Gastrocnemius medialis (tissue), 4 donors: ENCODE measurements at regions not wholly inside any gene's neighbourhood (a gene's known extent, or its start where the extent isn't known, plus 50 kb on each side); places are given as distances from the start of the nearest gene placed in this dataset.

Experiments
- ATAC-seq, 2 donors: fragments of 150-250 bp; one replicate each; pipeline ENCODE4 v1.9.1; 2016
- DNase-seq, 2 donors: peaks; one replicate each; pipeline ENCODE4 v3.0.0-alpha.2; 2019
- H3K27ac ChIP-seq, 4 donors: fragments of 200-600 bp; sonication (generic); 1 replicate in 1 of 4; 2 replicates in 3 of 4; pipeline ENCODE4 v1.5.1; 2016 to 2018; ENCODE audit warnings: mild to moderate bottlenecking in 2 of 4, moderate library complexity in 1 of 4
- H3K27me3 ChIP-seq, 3 donors: fragments of 200-600 bp; sonication (generic) in 2 of 3; 1 replicate in 1 of 3; 2 replicates in 2 of 3; pipeline versions ENCODE4 v1.5.1 to v1.6.0; 2016 to 2019; ENCODE audit warnings: mild to moderate bottlenecking in 1 of 3, moderate library complexity in 1 of 3
- H3K36me3 ChIP-seq, 2 donors: fragments of 200-600 bp; sonication (generic) in 1 of 2; one replicate each; pipeline ENCODE4 v1.5.1; 2017 to 2018
- H3K4me1 ChIP-seq, 2 donors: fragments of 200-600 bp; sonication (generic) in 1 of 2; one replicate each; pipeline ENCODE4 v1.5.1; 2016 to 2017; ENCODE audit warnings: mild to moderate bottlenecking in 2 of 2
- H3K4me3 ChIP-seq, 4 donors: fragments of 200-600 bp; sonication (generic) in 3 of 4; 1 replicate in 1 of 4; 2 replicates in 3 of 4; pipeline ENCODE4 v1.5.1; 2016 to 2019; ENCODE audit warnings: mild to moderate bottlenecking in 2 of 4
- H3K9me3 ChIP-seq, 3 donors: fragments of 200-600 bp; sonication (generic) in 2 of 3; 1 replicate in 1 of 3; 2 replicates in 2 of 3; pipeline ENCODE4 v1.5.1; 2016 to 2019
- CTCF ChIP-seq, 5 experiments: fragments of 450-650 bp in 3 of 5; fragments of 200-600 bp in 2 of 5; sonication (generic) in 2 of 5; IDR thresholded peaks in 4 of 5; conservative IDR thresholded peaks in 1 of 5; 1 replicate in 4 of 5; 2 replicates in 1 of 5; pipeline ENCODE4 v1.5.1; 2016 to 2019; ENCODE audit warnings: antibody characterized with exemption in 5 of 5, mild to moderate bottlenecking in 3 of 5, moderate library complexity in 3 of 5
- POLR2A ChIP-seq, 2 donors: fragments of 450-650 bp; IDR thresholded peaks; one replicate each; pipeline ENCODE4 v1.6.1; 2017; ENCODE audit warnings: antibody characterized with exemption in 2 of 2, mild to moderate bottlenecking in 2 of 2, moderate library complexity in 2 of 2
- in situ Hi-C, 4 donors: fragments of 200-750 bp; cut with MboI; loops; one replicate each; pipeline versions ENCODE4 v1.15.0 to v1.8.0; 2017; ENCODE audit warnings: low sequenced_read_pairs in 4 of 4
- intact Hi-C: fragments of 100-400 bp; cut with DNase I; formaldehyde crosslinking; loops from one replicate; pipeline ENCODE4 v1.15.1; 2023; ENCODE audit warnings: low total_unique reads

GRCh38 chr12:84305144-84305543 lies 607.5 kb downstream of the SLC6A15 start:
- intact Hi-C loops = no loop called here
- no peak overlapping the region for H3K4me3 ChIP-seq

GRCh38 chr12:84294246-84294645 lies 618.4 kb downstream of the SLC6A15 start:
- TF ChIP-seq CTCF (IDR thresholded peaks at IDR 0.05 in 4 of 5, conservative IDR thresholded peaks at IDR 0.05 in 1 of 5) (no peak), POLR2A (IDR thresholded peaks at IDR 0.05) (no peak)
- H3K36me3 ChIP-seq = no peaks in the 10 kb centered on the region
- ATAC-seq = no peak

More at GRCh38 chr12:84305144-84305543, 607.5 kb downstream of the SLC6A15 start:
- Histone ChIP-seq H3K4me1 (no peaks in the 10 kb centered on the region), H3K27ac (no peak overlapping the region), H3K36me3 (no peaks in the 10 kb centered on the region), H3K27me3 (no peaks in the 10 kb centered on the region), H3K9me3 (no peaks in the 10 kb centered on the region)
- in situ Hi-C loops = no loop called here
- ATAC-seq (no peak), DNase-seq (no peak)
- TF ChIP-seq POLR2A (IDR thresholded peaks at IDR 0.05) = no peak

GRCh38 chr12:84290168-84290567 lies 622.4 kb downstream of the SLC6A15 start:
- DNase-seq (no peak), ATAC-seq (no peak)
- in situ Hi-C loops (no loop called here), intact Hi-C loops (no loop called here)
- H3K36me3 ChIP-seq = no peaks in the 10 kb centered on the region
- H3K27me3 ChIP-seq = no peaks in the 10 kb centered on the region
- H3K27ac ChIP-seq = no peak overlapping the region
- H3K4me1 ChIP-seq = no peaks in the 10 kb centered on the region
- no peak overlapping the region for H3K4me3 ChIP-seq
- no peaks in the 10 kb centered on the region for H3K9me3 ChIP-seq
- no peak for TF ChIP-seq CTCF (IDR thresholded peaks at IDR 0.05 in 4 of 5, conservative IDR thresholded peaks at IDR 0.05 in 1 of 5)
- no peak for TF ChIP-seq POLR2A (IDR thresholded peaks at IDR 0.05)

More at GRCh38 chr12:84294246-84294645, 618.4 kb downstream of the SLC6A15 start:
- in situ Hi-C loops = no loop called here
- DNase-seq = no peak
- Histone ChIP-seq H3K27me3 (no peaks in the 10 kb centered on the region), H3K9me3 (no peaks in the 10 kb centered on the region), H3K27ac (no peak overlapping the region), H3K4me1 (no peaks in the 10 kb centered on the region), H3K4me3 (no peak overlapping the region)
- intact Hi-C loops = no loop called here

GRCh38 chr12:84277986-84278385 lies 634.6 kb downstream of the SLC6A15 start:
- Histone ChIP-seq H3K27me3 (no peaks in the 10 kb centered on the region), H3K27ac (no peak overlapping the region), H3K4me3 (no peak overlapping the region), H3K36me3 (no peaks in the 10 kb centered on the region), H3K4me1 (no peaks in the 10 kb centered on the region), H3K9me3 (no peaks in the 10 kb centered on the region)
- DNase-seq (no peak), ATAC-seq (no peak)
- intact Hi-C loops (no loop called here), in situ Hi-C loops (no loop called here)
- TF ChIP-seq POLR2A (IDR thresholded peaks at IDR 0.05) (no peak), CTCF (IDR thresholded peaks at IDR 0.05 in 4 of 5, conservative IDR thresholded peaks at IDR 0.05 in 1 of 5) (no peak)

- no peak for ATAC-seq
- in situ Hi-C loops (no loop called here), intact Hi-C loops (no loop called here)
Measured at GRCh38 chr12:84276215-84276614, 636.4 kb downstream of the SLC6A15 start.

More at GRCh38 chr12:84276215-84276614, 636.4 kb downstream of the SLC6A15 start:
- Histone ChIP-seq H3K4me1 (no peaks in the 10 kb centered on the region), H3K27ac (no peak overlapping the region), H3K9me3 (no peaks in the 10 kb centered on the region), H3K36me3 (no peaks in the 10 kb centered on the region), H3K27me3 (no peaks in the 10 kb centered on the region), H3K4me3 (no peak overlapping the region)
- TF ChIP-seq POLR2A (IDR thresholded peaks at IDR 0.05) (no peak), CTCF (IDR thresholded peaks at IDR 0.05 in 4 of 5, conservative IDR thresholded peaks at IDR 0.05 in 1 of 5) (no peak)
- DNase-seq = no peak
